H9 (cell line): ENCODE measurements at regions not wholly inside any gene's neighbourhood (a gene's known extent, or its start where the extent isn't known, plus 50 kb on each side); places are given as distances from the start of the nearest gene placed in this dataset.

Experiments used
- DNase-seq: peaks from one replicate; pipeline ENCODE4 v3.0.0-alpha.2; 2017
- H2AFZ ChIP-seq: one replicate; pipeline ENCODE4 v1.6.1; 2013; ENCODE audit warnings: mild to moderate bottlenecking, low read length, control low read depth, moderate library complexity
- H2AK5ac ChIP-seq: 2 replicates; pipeline ENCODE4 v1.6.1; 2013; ENCODE audit warnings: low read length, control low read depth, mixed read lengths; ENCODE audit not compliant: insufficient read length
- H2BK120ac ChIP-seq: one replicate; pipeline ENCODE4 v1.6.1; 2013; ENCODE audit warnings: low read depth, mild to moderate bottlenecking, low read length, control low read depth, inconsistent platforms; ENCODE audit not compliant: poor library complexity, severe bottlenecking
- H2BK12ac ChIP-seq: 2 replicates; pipeline ENCODE4 v1.6.1; 2013; ENCODE audit warnings: low read length, control low read depth, mixed read lengths, low read depth; ENCODE audit not compliant: insufficient read length
- H2BK15ac ChIP-seq: 2 replicates; pipeline ENCODE4 v1.6.1; 2013; ENCODE audit warnings: low read depth, low read length, control low read depth
- H2BK20ac ChIP-seq: one replicate; pipeline ENCODE4 v1.6.1; 2013; ENCODE audit warnings: low read depth, mild to moderate bottlenecking, low read length, control low read depth, inconsistent platforms; ENCODE audit not compliant: poor library complexity, severe bottlenecking
- H2BK5ac ChIP-seq: 2 replicates; pipeline ENCODE4 v1.6.1; 2013; ENCODE audit warnings: low read length, control low read depth, mixed read lengths; ENCODE audit not compliant: insufficient read length
- H3K14ac ChIP-seq: 2 replicates; pipeline ENCODE4 v1.6.1; 2013; ENCODE audit warnings: low read length, control low read depth; ENCODE audit not compliant: insufficient read depth
- H3K18ac ChIP-seq: 2 replicates; pipeline ENCODE4 v1.6.1; 2013; ENCODE audit warnings: low read depth, mild to moderate bottlenecking, mixed read lengths, low read length, control low read depth; ENCODE audit not compliant: insufficient read length
- H3K23ac ChIP-seq: 2 replicates; pipeline ENCODE4 v1.6.1; 2013; ENCODE audit warnings: low read length, control low read depth, mixed read lengths, low read depth; ENCODE audit not compliant: insufficient read length
- H3K23me2 ChIP-seq: 2 replicates; pipeline ENCODE4 v1.6.1; 2013; ENCODE audit warnings: low read depth, mild to moderate bottlenecking, mixed read lengths, low read length, control low read depth; ENCODE audit not compliant: insufficient read length, poor library complexity, severe bottlenecking
- H3K27ac ChIP-seq: 2 replicates; pipeline ENCODE4 v1.5.1; 2013; ENCODE audit warnings: low read length, control low read depth, mixed read lengths, low read depth; ENCODE audit not compliant: insufficient read length
- H3K27me3 ChIP-seq: 2 replicates; pipeline ENCODE4 v1.6.1; 2013; ENCODE audit warnings: low read length, control low read depth, inconsistent platforms; ENCODE audit not compliant: insufficient read depth
- H3K4ac ChIP-seq: 2 replicates; pipeline ENCODE4 v1.6.1; 2013; ENCODE audit warnings: low read depth, mild to moderate bottlenecking, control low read depth, inconsistent platforms, low read length, moderate library complexity
- H3K4me1 ChIP-seq: 2 replicates; pipeline ENCODE4 v1.6.1; 2013; ENCODE audit warnings: low read length, control low read depth, inconsistent platforms; ENCODE audit not compliant: insufficient read depth
- H3K4me2 ChIP-seq: 2 replicates; pipeline ENCODE4 v1.6.1; 2013; ENCODE audit warnings: low read length, control low read depth, mixed read lengths; ENCODE audit not compliant: insufficient read length, insufficient read depth
- H3K56ac ChIP-seq: 2 replicates; pipeline ENCODE4 v1.6.1; 2013; ENCODE audit warnings: low read depth, mild to moderate bottlenecking, mixed read lengths, low read length, control low read depth; ENCODE audit not compliant: insufficient read length
- H3K79me1 ChIP-seq: 2 replicates; pipeline ENCODE4 v1.6.1; 2013; ENCODE audit warnings: low read depth, mild to moderate bottlenecking, moderate library complexity, low read length, control low read depth, inconsistent platforms; ENCODE audit not compliant: insufficient read depth, poor library complexity, severe bottlenecking
- H3K79me2 ChIP-seq: 2 replicates; pipeline ENCODE4 v1.6.1; 2013; ENCODE audit warnings: low read length, control low read depth, inconsistent platforms; ENCODE audit not compliant: insufficient read depth
- H3K9ac ChIP-seq: 2 replicates; pipeline ENCODE4 v1.6.1; 2013; ENCODE audit warnings: low read length, control low read depth, mixed read lengths; ENCODE audit not compliant: insufficient read length; ENCODE audit errors: extremely low read depth
- H3K9me3 ChIP-seq: one replicate; pipeline ENCODE4 v1.6.1; 2013; ENCODE audit warnings: low read depth, low read length, inconsistent platforms; ENCODE audit not compliant: control insufficient read depth
- H3T11ph ChIP-seq: one replicate; pipeline ENCODE4 v1.6.1; 2013; ENCODE audit warnings: mild to moderate bottlenecking, low read length, control low read depth, inconsistent platforms
- H4K20me1 ChIP-seq: one replicate; pipeline ENCODE4 v1.6.1; 2013; ENCODE audit not compliant: control insufficient read depth, insufficient read length, insufficient read depth
- H4K5ac ChIP-seq: 2 replicates; pipeline ENCODE4 v1.6.1; 2013; ENCODE audit warnings: low read depth, mild to moderate bottlenecking, mixed read lengths, low read length, control low read depth; ENCODE audit not compliant: insufficient read length
- H4K8ac ChIP-seq: replicated peaks from 2 replicates; pipeline ENCODE4 v1.6.1; 2013; ENCODE audit warnings: low read length, control low read depth, mixed read lengths, low read depth; ENCODE audit not compliant: insufficient read length
- H4K91ac ChIP-seq: 2 replicates; pipeline ENCODE4 v1.6.1; 2013; ENCODE audit warnings: low read depth, mild to moderate bottlenecking, moderate library complexity, mixed read lengths, low read length, control low read depth; ENCODE audit not compliant: insufficient read length
- H3K27ac Mint-ChIP-seq, 3 experiments: 2 replicates in 2 of 3; 3 replicates in 1 of 3; pipeline ENCODE4 v1.8.0; 2020 to 2021; ENCODE audit warnings: mixed read lengths in 3 of 3, mild to moderate bottlenecking in 1 of 3, moderate library complexity in 1 of 3
- H3K27me3 Mint-ChIP-seq: 2 replicates; pipeline ENCODE4 v1.8.0; 2021; ENCODE audit warnings: low read depth, mild to moderate bottlenecking, moderate library complexity, mixed read lengths
- H3K36me3 Mint-ChIP-seq, 3 experiments: 2 replicates in 2 of 3; 3 replicates in 1 of 3; pipeline ENCODE4 v1.8.0; 2020 to 2021; ENCODE audit warnings: low read depth in 3 of 3, mixed read lengths in 3 of 3; ENCODE audit not compliant: insufficient read depth in 1 of 3
- H3K4me1 Mint-ChIP-seq, 2 experiments: 2 replicates each; pipeline ENCODE4 v1.8.0; 2020; ENCODE audit warnings: mixed read lengths in 2 of 2
- H3K4me3 Mint-ChIP-seq, 2 experiments: 2 replicates in 1 of 2; 3 replicates in 1 of 2; pipeline ENCODE4 v1.8.0; 2020 to 2021; ENCODE audit warnings: mild to moderate bottlenecking in 2 of 2, mixed read lengths in 2 of 2, moderate library complexity in 1 of 2
- H3K9me3 Mint-ChIP-seq, 2 experiments: 2 replicates in 1 of 2; 3 replicates in 1 of 2; pipeline ENCODE4 v1.8.0; 2020; ENCODE audit warnings: mild to moderate bottlenecking in 2 of 2, mixed read lengths in 2 of 2, moderate library complexity in 1 of 2
- CTCF ChIP-seq: fragments of 200-600 bp; sonication (generic); conservative IDR thresholded peaks from 3 replicates; pipeline ENCODE4 v1.8.0; 2021; ENCODE audit warnings: antibody characterized with exemption, mild to moderate bottlenecking
- WGBS: extraction: QIAGEN DNeasy Blood & Tissue Kit; methylation state at CpG from one replicate; pipeline ENCODE4 v1.1.7; 2013; ENCODE audit warnings: missing lambda C conversion rate, low lambda C conversion rate, mixed read lengths; ENCODE audit not compliant: insufficient read length; ENCODE audit errors: extremely low coverage; 5-methylcytosine and 5-hydroxymethylcytosine counted together

- H4K20me1 ChIP-seq = no peaks in the 10 kb centered on the region
- Mint-ChIP-seq H3K4me1 (peaks cover 8 to 13% of the 10 kb centered on the region in 2 experiments), H3K36me3 (peaks cover 0 to 4% (median 0%) of the 10 kb centered on the region in 3 experiments; a peak in 2 of 7 replicates), H3K4me3 (no peak overlapping the region), H3K9me3 (no peaks in the 10 kb centered on the region; a peak in 1 of 5 replicates), H3K27ac (no peak overlapping the region), H3K27me3 (no peaks in the 10 kb centered on the region)
- no peak overlapping the region for H2AFZ ChIP-seq
- H3K56ac ChIP-seq = no peak overlapping the region
- H3K14ac ChIP-seq = no peak overlapping the region
- H3K79me1 ChIP-seq = no peaks in the 10 kb centered on the region
- no peak overlapping the region for H4K5ac ChIP-seq
- no peak overlapping the region for H3T11ph ChIP-seq
- H3K18ac ChIP-seq = no peak overlapping the region
- no peaks in the 10 kb centered on the region; the same call in 1 of the 2 replicates for H3K4me1 ChIP-seq
- DNase-seq = no peak
- no peak overlapping the region for H3K27ac ChIP-seq
- no peak overlapping the region for H2BK5ac ChIP-seq
- no peak overlapping the region for H3K9ac ChIP-seq
- no peak overlapping the region for H3K23ac ChIP-seq
- no peaks in the 10 kb centered on the region for H3K23me2 ChIP-seq
- no CpG with 5 or more reads among the region's 3 CpGs for WGBS
- H2BK15ac ChIP-seq = no peak overlapping the region
- H3K79me2 ChIP-seq = no peaks in the 10 kb centered on the region
- no peak for TF ChIP-seq CTCF
- no peaks in the 10 kb centered on the region for H3K27me3 ChIP-seq
- no peak overlapping the region for H3K4ac ChIP-seq
- H4K8ac ChIP-seq = no peak overlapping the region
- H2BK120ac ChIP-seq = no peak overlapping the region
- H4K91ac ChIP-seq = no peak overlapping the region
- no peak overlapping the region for H3K4me2 ChIP-seq
- no peak overlapping the region for H2BK12ac ChIP-seq
- no peak overlapping the region for H2AK5ac ChIP-seq
- H3K9me3 ChIP-seq = no peaks in the 10 kb centered on the region
- H2BK20ac ChIP-seq = no peak overlapping the region
Observed at GRCh38 chr4:17091104-17091503, 192.7 kb upstream of the LDB2 start.
